ENCODE measurements at regions not wholly inside any gene's neighbourhood (a gene's known extent, or its start where the extent isn't known, plus 50 kb on each side); places are given as distances from the start of the nearest gene placed in this dataset.

DNA sequence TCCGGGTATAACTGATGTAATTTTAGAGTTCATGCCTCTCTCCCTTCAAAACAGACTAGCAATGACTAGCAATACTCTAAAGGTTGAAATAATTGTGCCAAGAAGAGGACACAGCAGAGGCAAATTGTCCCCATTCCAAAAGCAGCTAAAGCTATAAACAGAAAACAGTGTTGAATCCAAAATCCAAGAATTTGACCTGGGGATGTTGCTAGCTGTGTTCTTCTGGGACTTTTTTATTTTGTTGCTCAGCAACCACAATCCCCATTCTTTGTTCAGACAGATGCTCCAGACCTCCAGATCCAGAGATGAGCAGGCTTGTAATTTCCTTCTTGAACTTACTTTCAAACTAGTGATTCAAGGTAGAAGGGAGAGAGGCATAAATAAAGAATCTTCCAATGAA is 191.5 kb downstream of the FOXB1 start:
- no peaks in the 10 kb centered on the region for H3K9me2 ChIP-seq (ENCODE audit: insufficient read depth)
- no peaks in the 10 kb centered on the region for H3K27me3 ChIP-seq (ENCODE audit: insufficient read depth)
- ATAC-seq (no peak), DNase-seq (ENCODE audit: low spot score) (no peak)
- peak overlapping the region; percentile 6; the same call in 1 of the 2 replicates for H2AFZ ChIP-seq
- H3K4me3 Mint-ChIP-seq = no peak overlapping the region
- peaks cover 9% of the 10 kb centered on the region for H3K4me1 Mint-ChIP-seq
- H3K4me1 ChIP-seq (ENCODE audit: insufficient read depth) = no peaks in the 10 kb centered on the region
- no peaks in the 10 kb centered on the region for H3K79me2 ChIP-seq (replicated peaks; ENCODE audit: insufficient read depth)
- H3K4me2 ChIP-seq = no peak overlapping the region
- H3K4me3 ChIP-seq = no peak overlapping the region
- no peak overlapping the region for H3K27ac Mint-ChIP-seq
- H3K27ac ChIP-seq (ENCODE audit: low read depth) = no peak overlapping the region
- no peaks in the 10 kb centered on the region for H3K36me3 Mint-ChIP-seq (ENCODE audit: low read depth)
- H4K20me1 ChIP-seq (replicated peaks; ENCODE audit: insufficient read depth) = no peaks in the 10 kb centered on the region
- no peaks in the 10 kb centered on the region for H3F3A ChIP-seq (replicated peaks; ENCODE audit: low read depth)
- no peaks in the 10 kb centered on the region for H3K9me3 Mint-ChIP-seq
- H3K27me3 Mint-ChIP-seq (ENCODE audit: insufficient read depth, low read depth, poor library complexity) = no peaks in the 10 kb centered on the region
- no peaks in the 10 kb centered on the region for H3K36me3 ChIP-seq (ENCODE audit: insufficient read depth)
- TF ChIP-seq EZH2phosphoT487 (IDR thresholded peaks at IDR 0.05; ENCODE audit: unreplicated experiment) (no peak), ZNF331 (CRISPR knock-in tag; IDR thresholded peaks at IDR 0.05; ENCODE audit: low read depth) (no peak), JUNB (IDR thresholded peaks at IDR 0.05; ENCODE audit: unreplicated experiment) (no peak), ZNF114 (CRISPR knock-in tag; IDR thresholded peaks at IDR 0.05) (no peak), CTCF (conservative IDR thresholded peaks at IDR 0.05; ENCODE audit: low read depth in 2 of 2) (no peak)
- TF ChIP-seq, protein P1, sequence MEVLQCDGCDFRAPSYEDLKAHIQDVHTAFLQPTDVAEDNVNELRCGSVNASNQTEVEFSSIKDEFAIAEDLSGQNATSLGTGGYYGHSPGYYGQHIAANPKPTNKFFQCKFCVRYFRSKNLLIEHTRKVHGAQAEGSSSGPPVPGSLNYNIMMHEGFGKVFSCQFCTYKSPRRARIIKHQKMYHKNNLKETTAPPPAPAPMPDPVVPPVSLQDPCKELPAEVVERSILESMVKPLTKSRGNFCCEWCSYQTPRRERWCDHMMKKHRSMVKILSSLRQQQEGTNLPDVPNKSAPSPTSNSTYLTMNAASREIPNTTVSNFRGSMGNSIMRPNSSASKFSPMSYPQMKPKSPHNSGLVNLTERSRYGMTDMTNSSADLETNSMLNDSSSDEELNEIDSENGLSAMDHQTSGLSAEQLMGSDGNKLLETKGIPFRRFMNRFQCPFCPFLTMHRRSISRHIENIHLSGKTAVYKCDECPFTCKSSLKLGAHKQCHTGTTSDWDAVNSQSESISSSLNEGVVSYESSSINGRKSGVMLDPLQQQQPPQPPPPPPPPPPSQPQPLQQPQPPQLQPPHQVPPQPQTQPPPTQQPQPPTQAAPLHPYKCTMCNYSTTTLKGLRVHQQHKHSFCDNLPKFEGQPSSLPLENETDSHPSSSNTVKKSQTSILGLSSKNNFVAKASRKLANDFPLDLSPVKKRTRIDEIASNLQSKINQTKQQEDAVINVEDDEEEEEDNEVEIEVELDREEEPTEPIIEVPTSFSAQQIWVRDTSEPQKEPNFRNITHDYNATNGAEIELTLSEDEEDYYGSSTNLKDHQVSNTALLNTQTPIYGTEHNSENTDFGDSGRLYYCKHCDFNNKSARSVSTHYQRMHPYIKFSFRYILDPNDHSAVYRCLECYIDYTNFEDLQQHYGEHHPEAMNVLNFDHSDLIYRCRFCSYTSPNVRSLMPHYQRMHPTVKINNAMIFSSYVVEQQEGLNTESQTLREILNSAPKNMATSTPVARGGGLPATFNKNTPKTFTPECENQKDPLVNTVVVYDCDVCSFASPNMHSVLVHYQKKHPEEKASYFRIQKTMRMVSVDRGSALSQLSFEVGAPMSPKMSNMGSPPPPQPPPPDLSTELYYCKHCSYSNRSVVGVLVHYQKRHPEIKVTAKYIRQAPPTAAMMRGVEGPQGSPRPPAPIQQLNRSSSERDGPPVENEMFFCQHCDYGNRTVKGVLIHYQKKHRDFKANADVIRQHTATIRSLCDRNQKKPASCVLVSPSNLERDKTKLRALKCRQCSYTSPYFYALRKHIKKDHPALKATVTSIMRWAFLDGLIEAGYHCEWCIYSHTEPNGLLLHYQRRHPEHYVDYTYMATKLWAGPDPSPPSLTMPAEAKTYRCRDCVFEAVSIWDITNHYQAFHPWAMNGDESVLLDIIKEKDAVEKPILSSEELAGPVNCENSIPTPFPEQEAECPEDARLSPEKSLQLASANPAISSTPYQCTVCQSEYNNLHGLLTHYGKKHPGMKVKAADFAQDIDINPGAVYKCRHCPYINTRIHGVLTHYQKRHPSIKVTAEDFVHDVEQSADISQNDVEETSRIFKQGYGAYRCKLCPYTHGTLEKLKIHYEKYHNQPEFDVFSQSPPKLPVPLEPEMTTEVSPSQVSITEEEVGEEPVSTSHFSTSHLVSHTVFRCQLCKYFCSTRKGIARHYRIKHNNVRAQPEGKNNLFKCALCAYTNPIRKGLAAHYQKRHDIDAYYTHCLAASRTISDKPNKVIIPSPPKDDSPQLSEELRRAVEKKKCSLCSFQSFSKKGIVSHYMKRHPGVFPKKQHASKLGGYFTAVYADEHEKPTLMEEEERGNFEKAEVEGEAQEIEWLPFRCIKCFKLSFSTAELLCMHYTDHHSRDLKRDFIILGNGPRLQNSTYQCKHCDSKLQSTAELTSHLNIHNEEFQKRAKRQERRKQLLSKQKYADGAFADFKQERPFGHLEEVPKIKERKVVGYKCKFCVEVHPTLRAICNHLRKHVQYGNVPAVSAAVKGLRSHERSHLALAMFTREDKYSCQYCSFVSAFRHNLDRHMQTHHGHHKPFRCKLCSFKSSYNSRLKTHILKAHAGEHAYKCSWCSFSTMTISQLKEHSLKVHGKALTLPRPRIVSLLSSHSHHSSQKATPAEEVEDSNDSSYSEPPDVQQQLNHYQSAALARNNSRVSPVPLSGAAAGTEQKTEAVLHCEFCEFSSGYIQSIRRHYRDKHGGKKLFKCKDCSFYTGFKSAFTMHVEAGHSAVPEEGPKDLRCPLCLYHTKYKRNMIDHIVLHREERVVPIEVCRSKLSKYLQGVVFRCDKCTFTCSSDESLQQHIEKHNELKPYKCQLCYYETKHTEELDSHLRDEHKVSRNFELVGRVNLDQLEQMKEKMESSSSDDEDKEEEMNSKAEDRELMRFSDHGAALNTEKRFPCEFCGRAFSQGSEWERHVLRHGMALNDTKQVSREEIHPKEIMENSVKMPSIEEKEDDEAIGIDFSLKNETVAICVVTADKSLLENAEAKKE (CRISPR knock-in tag; IDR thresholded peaks at IDR 0.05) = no peak
